IMR-90 (cell line): ENCODE measurements at regions not wholly inside any gene's neighbourhood (a gene's known extent, or its start where the extent isn't known, plus 50 kb on each side); places are given as distances from the start of the nearest gene placed in this dataset.

Experiments
- ATAC-seq: fragments of 200-7000 bp; cut with Tn5 transposase; 2 replicates; pipeline ENCODE4 v1.9.1; 2020; ENCODE audit warnings: low read depth, mild to moderate bottlenecking, moderate library complexity
- BruUV-seq: library from RNA; stranded (reverse); fragments of 400-500 nt; replicated peaks from 2 replicates; lab custom pipeline; 2021; lab: Mats Ljungman, UMichigan
- CTCF ChIA-PET: fragments of 300-600 bp; formaldehyde crosslinking; extraction: SDS; loops from one replicate; lab custom pipeline; 2021; ENCODE audit warnings: antibody characterized with exemption; lab: Yijun Ruan, JAX
- POLR2A ChIA-PET: fragments of 300-600 bp; sonication (Branson Sonifier 250); formaldehyde crosslinking; loops from one replicate; lab custom pipeline; 2022; ENCODE audit warnings: antibody characterized with exemption; ENCODE audit not compliant: unreplicated experiment; lab: Charles Lee
- DNase-seq: peaks from one replicate; pipeline ENCODE4 v3.0.0; 2013
- H2AFZ ChIP-seq: replicated peaks from 2 replicates; pipeline ENCODE3; 2013; ENCODE audit warnings: low read length, mild to moderate bottlenecking; ENCODE audit not compliant: poor library complexity
- H2AK5ac ChIP-seq: 2 replicates; pipeline ENCODE4 v1.6.1; 2013; ENCODE audit warnings: low read depth, low read length, inconsistent platforms
- H2AK9ac ChIP-seq: replicated peaks from 2 replicates; pipeline ENCODE3; 2013; ENCODE audit warnings: mild to moderate bottlenecking, low read depth, low read length, moderate library complexity; ENCODE audit not compliant: poor library complexity
- H2BK120ac ChIP-seq: 2 replicates; pipeline ENCODE4 v1.6.1; 2013; ENCODE audit warnings: low read depth, low read length, inconsistent platforms
- H2BK15ac ChIP-seq: 3 replicates; pipeline ENCODE4 v1.6.1; 2013; ENCODE audit warnings: low read depth, low read length, inconsistent platforms
- H2BK20ac ChIP-seq: 2 replicates; pipeline ENCODE4 v1.6.1; 2013; ENCODE audit warnings: low read depth, mild to moderate bottlenecking, inconsistent platforms, low read length, moderate library complexity
- H2BK5ac ChIP-seq: 2 replicates; pipeline ENCODE4 v1.6.1; 2013; ENCODE audit warnings: mild to moderate bottlenecking, low read depth, low read length, inconsistent platforms; ENCODE audit not compliant: poor library complexity, severe bottlenecking
- H3K14ac ChIP-seq: replicated peaks from 2 replicates; pipeline ENCODE4 v1.6.1; 2013; ENCODE audit warnings: low read depth, low read length, inconsistent platforms
- H3K18ac ChIP-seq: 2 replicates; pipeline ENCODE4 v1.6.1; 2013; ENCODE audit warnings: low read depth, low read length, control low read depth
- H3K23ac ChIP-seq: 2 replicates; pipeline ENCODE4 v1.6.1; 2013; ENCODE audit warnings: low read depth, low read length, inconsistent platforms
- H3K27ac ChIP-seq: 2 replicates; pipeline ENCODE4 v1.5.1; 2013; ENCODE audit warnings: mild to moderate bottlenecking, control low read depth, low read length; ENCODE audit not compliant: insufficient read depth
- H3K27me3 ChIP-seq: 2 replicates; pipeline ENCODE4 v1.6.1; 2013; ENCODE audit warnings: low read length; ENCODE audit not compliant: control insufficient read depth, insufficient read depth
- H3K36me3 ChIP-seq: 2 replicates; pipeline ENCODE4 v1.6.1; 2013; ENCODE audit warnings: low read length, mixed read lengths; ENCODE audit not compliant: control insufficient read depth, insufficient read depth
- H3K4ac ChIP-seq: 2 replicates; pipeline ENCODE4 v1.6.1; 2013; ENCODE audit warnings: low read depth, low read length, inconsistent platforms
- H3K4me1 ChIP-seq: 2 replicates; pipeline ENCODE4 v1.6.1; 2013; ENCODE audit warnings: low read length, mixed read lengths; ENCODE audit not compliant: control insufficient read depth, insufficient read depth
- H3K4me2 ChIP-seq: 2 replicates; pipeline ENCODE4 v1.6.1; 2013; ENCODE audit warnings: low read depth, mild to moderate bottlenecking, control low read depth, low read length, moderate library complexity
- H3K4me3 ChIP-seq: 2 replicates; pipeline ENCODE4 v1.5.1; 2013; ENCODE audit warnings: low read depth, mild to moderate bottlenecking, control low read depth, low read length, moderate library complexity; ENCODE audit not compliant: insufficient read depth
- H3K56ac ChIP-seq: 2 replicates; pipeline ENCODE4 v1.6.1; 2013; ENCODE audit warnings: low read length, inconsistent platforms; ENCODE audit not compliant: insufficient read depth; ENCODE audit errors: extremely low read depth
- H3K79me1 ChIP-seq, 2 experiments: 2 replicates each; pipeline ENCODE4 v1.6.1; 2013; ENCODE audit warnings: low read length in 2 of 2, inconsistent platforms in 1 of 2, low read depth in 1 of 2
- H3K9ac ChIP-seq: 2 replicates; pipeline ENCODE4 v1.6.1; 2013; ENCODE audit warnings: low read depth, low read length, control low read depth
- H3K9me1 ChIP-seq: 2 replicates; pipeline ENCODE4 v1.6.1; 2013; ENCODE audit warnings: low read length, inconsistent platforms; ENCODE audit not compliant: insufficient read depth
- H3K9me3 ChIP-seq: 2 replicates; pipeline ENCODE4 v1.6.1; 2013; ENCODE audit warnings: low read length; ENCODE audit not compliant: control insufficient read depth, insufficient read depth
- H4K20me1 ChIP-seq: 2 replicates; pipeline ENCODE4 v1.6.1; 2013; ENCODE audit warnings: low read length, inconsistent platforms; ENCODE audit not compliant: insufficient read depth
- H4K5ac ChIP-seq: 2 replicates; pipeline ENCODE4 v1.6.1; 2013; ENCODE audit warnings: mild to moderate bottlenecking, low read depth, low read length, control low read depth
- H4K8ac ChIP-seq, 2 experiments: 2 replicates each; pipeline ENCODE4 v1.6.1; 2013; ENCODE audit warnings: low read depth in 2 of 2, low read length in 2 of 2, control low read depth in 1 of 2, inconsistent platforms in 1 of 2
- H4K91ac ChIP-seq: 2 replicates; pipeline ENCODE4 v1.6.1; 2013; ENCODE audit warnings: low read depth, low read length, inconsistent platforms; ENCODE audit not compliant: insufficient read depth
- BHLHE40 ChIP-seq: fragments of 150-350 bp; IDR thresholded peaks from 2 replicates; pipeline ENCODE4 v1.6.1; 2016; ENCODE audit warnings: mild to moderate bottlenecking, low read depth, low read length
- CHD1 ChIP-seq: IDR thresholded peaks from 2 replicates; pipeline ENCODE4 v1.6.1; 2012; ENCODE audit warnings: low read depth, low read length, improper control_type of control experiment
- POLR2A ChIP-seq: IDR thresholded peaks from 2 replicates; pipeline ENCODE4 v1.6.1; 2012; ENCODE audit warnings: mild to moderate bottlenecking, low read depth, low read length
- RCOR1 ChIP-seq: IDR thresholded peaks from 2 replicates; pipeline ENCODE4 v1.6.1; 2012; ENCODE audit warnings: mild to moderate bottlenecking, low read length, improper control_type of control experiment; ENCODE audit not compliant: insufficient replicate concordance
- SMC3 ChIP-seq: fragments of 150-350 bp; IDR thresholded peaks from 2 replicates; pipeline ENCODE4 v1.6.1; 2016; ENCODE audit warnings: low read depth, mild to moderate bottlenecking, antibody characterized with exemption, low read length, moderate library complexity
- whole genome bisulfite sequencing, 2 experiments: methylation state at CpG; one replicate each; pipeline versions ENCODE4 v1.1.5 to v1.1.7; 2013; ENCODE audit warnings: missing lambda C conversion rate in 2 of 2; ENCODE audit not compliant: insufficient read length in 1 of 2; ENCODE audit errors: extremely low coverage in 2 of 2; 5-methylcytosine and 5-hydroxymethylcytosine counted together
- dilution Hi-C: fragments of 300-500 bp; cut with HindIII; formaldehyde crosslinking; loops from one replicate; pipeline ENCODE4 v1.14.3; 2018; ENCODE audit warnings: low sequenced_read_pairs; ENCODE audit not compliant: unreplicated experiment
- in situ Hi-C: fragments of 300-500 bp; cut with MboI; formaldehyde crosslinking; loops from 3 replicates; pipeline ENCODE4 v1.14.3; 2019; ENCODE audit warnings: low sequenced_read_pairs, inconsistent platforms, mixed read lengths
- intact Hi-C: fragments of 100-400 bp; cut with micrococcal nuclease; formaldehyde crosslinking; loops from 2 replicates; pipeline ENCODE4 v1.10.0; 2022

- H2BK20ac ChIP-seq = no peak overlapping the region
- H4K91ac ChIP-seq = no peak overlapping the region
- H4K5ac ChIP-seq = no peak overlapping the region
- H4K20me1 ChIP-seq = no peaks in the 10 kb centered on the region
- H2BK120ac ChIP-seq = no peak overlapping the region
- H3K27me3 ChIP-seq = no peaks in the 10 kb centered on the region
- intact Hi-C loops = no loop called here
- no peak overlapping the region for H2AK9ac ChIP-seq
- no peak overlapping the region for H2BK15ac ChIP-seq
- no peak overlapping the region for H3K4me3 ChIP-seq
- ChIA-PET CTCF (no interaction called here), POLR2A (no interaction called here)
- H3K4ac ChIP-seq = no peak overlapping the region
- no peak overlapping the region for H3K4me2 ChIP-seq
- 90% methylated on average over 2 of the region's 4 CpGs; no CpG with 5 or more reads in 1 of the 2 experiments for WGBS, 2 experiments
- no peak overlapping the region for H2AK5ac ChIP-seq
- DNase-seq (no peak), ATAC-seq (no peak)
- no peak overlapping the region for H2BK5ac ChIP-seq
- H4K8ac ChIP-seq = no peak overlapping the region
- BruUV-seq = no TSS peak
- H3K18ac ChIP-seq = no peak overlapping the region
- no peaks in the 10 kb centered on the region for H3K79me1 ChIP-seq
- dilution Hi-C loops = no loop called here
- in situ Hi-C loops = no loop called here
- H3K14ac ChIP-seq = no peak overlapping the region
- H3K9me1 ChIP-seq = no peaks in the 10 kb centered on the region
- no peaks in the 10 kb centered on the region for H3K36me3 ChIP-seq
- H3K9me3 ChIP-seq = no peaks in the 10 kb centered on the region
- H3K23ac ChIP-seq = no peak overlapping the region
- no peaks in the 10 kb centered on the region for H3K4me1 ChIP-seq
- H2AFZ ChIP-seq = no peak overlapping the region
- H3K9ac ChIP-seq = no peak overlapping the region
- TF ChIP-seq SMC3 (no peak), BHLHE40 (no peak), CHD1 (no peak), RCOR1 (no peak), POLR2A (no peak)
- H3K27ac ChIP-seq = no peak overlapping the region
- H3K56ac ChIP-seq = no peak overlapping the region
Measured at GRCh38 chr1:245058882-245059281, 95.9 kb upstream of the KIF26B start.
